SK-N-DZ (cell line): ENCODE measurements at regions not wholly inside any gene's neighbourhood (a gene's known extent, or its start where the extent isn't known, plus 50 kb on each side); places are given as distances from the start of the nearest gene placed in this dataset.

Experiments used
- DNase-seq: peaks from one replicate; pipeline ENCODE4 v3.0.0-alpha.2; 2015; ENCODE audit warnings: low spot score

DNA sequence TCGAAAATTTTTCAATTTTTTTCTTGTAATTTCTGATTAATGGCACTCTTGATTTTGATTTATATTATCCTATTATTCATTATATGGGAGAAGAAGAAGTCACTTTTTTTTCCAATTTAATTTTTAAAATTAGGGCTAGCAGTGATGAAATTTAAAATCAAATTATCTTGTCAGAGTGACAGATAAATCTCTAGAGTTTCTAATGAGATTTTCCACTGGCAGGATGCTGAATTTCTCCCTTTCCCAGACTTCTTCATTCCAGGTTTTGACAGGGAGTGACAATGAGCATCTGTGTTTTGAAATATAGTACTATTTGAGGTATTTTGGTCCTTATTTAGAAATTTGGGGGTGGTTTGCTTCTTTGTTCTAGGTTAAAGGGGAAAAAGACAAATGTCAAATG lies 2274.1 kb downstream of the MAT2B start:
- DNase-seq = peak; percentile 57

DNA sequence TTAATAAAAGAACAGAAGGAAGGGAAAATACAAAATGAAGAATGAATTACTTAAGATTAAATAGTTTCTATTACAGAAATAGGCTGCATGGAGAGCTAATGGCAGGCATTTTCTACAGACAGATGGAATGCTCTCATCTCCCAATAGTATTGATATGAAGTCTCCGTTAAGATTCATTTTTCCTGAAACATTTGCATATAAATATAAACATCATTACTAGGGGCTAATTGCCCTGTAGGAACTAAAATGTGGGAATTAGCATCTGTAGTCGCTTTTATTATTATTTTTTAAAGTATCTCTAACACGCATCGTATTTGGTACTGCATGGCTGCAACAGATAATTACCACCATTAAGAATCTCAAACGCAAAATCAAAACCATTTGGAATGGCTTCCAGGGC lies 2275.5 kb downstream of the MAT2B start:
- DNase-seq = no peak

DNA sequence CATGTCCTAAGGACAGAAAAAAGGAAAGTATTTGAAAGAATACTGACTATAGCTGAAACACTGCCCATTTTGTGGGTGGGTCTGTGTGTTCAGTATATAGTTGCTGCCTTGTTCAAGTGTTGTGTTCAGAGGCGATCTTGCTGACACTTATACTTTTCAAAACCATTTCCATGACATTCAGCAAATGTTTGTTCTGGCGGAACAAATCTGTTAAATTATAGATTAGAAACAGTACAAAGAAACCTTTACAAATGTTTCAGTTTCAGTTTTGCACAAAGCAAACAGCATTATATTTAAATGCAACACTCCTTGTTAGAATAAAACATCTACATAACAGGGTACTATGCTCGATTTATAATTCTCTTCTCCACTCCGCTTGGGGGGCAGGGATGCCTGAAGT lies 2276.3 kb downstream of the MAT2B start:
- no peak for DNase-seq

DNA sequence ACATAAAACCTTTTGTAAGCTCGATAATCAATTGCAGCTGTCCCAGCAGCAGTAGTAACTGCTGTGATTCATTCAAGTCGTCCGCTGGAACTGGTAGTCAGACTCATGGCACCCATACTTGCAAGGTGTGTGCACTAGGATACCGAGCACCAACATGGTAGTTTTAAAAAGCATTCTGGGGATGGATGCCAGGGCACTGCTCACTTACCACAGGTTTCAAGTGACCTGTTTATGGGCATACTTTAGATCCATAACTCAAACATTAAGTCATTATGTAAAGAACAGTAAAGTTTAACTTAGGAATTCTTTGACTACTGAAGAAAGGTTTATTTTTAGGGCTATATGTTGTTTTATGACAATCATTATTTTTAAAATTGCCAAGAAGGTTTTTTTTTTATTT lies 2277.6 kb downstream of the MAT2B start:
- no peak for DNase-seq

DNA sequence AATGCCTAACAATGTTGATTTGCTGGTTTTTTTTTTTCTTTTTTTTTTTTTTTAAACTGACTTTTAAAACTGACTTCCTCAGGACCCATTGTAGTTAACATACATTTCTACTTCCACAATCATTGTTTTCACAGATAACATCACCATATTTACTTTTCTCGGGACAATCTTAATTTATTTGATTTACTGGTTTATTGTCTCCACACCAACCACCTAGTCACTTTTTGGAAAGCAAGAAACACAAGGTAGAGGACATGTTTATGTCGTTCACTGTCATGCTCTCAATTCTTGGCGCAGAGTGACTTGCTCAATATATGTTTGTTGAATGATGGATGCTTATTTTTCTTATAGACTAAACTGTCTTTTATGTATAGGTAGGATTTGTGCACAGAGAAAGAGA lies 2280.7 kb downstream of the MAT2B start:
- DNase-seq = no peak

GRCh38 chr5:165795073-165795472 lies 2289.7 kb downstream of the MAT2B start:
- peak; percentile 29 for DNase-seq

- DNase-seq = no peak
Measured at GRCh38 chr5:165805756-165806155, 2300.3 kb downstream of the MAT2B start.

DNA sequence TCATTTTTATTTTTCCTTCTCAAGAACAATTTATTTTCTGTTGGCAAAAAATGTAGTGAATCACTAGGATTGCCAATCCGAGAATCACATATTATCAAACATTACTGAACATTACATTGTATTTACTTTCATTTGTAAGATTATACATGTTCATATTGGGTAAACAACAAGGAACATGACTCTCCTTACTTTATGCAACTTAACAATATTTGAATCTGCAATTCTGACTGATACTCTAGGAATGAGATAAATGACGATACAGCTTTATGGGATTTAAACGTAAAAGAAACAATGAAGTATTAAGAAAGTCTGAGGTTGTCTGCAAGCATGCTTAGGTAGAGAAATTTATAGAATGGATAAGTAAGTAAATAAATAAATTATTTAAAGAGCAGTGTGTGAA lies 2302.9 kb downstream of the MAT2B start:
- DNase-seq = no peak

DNA sequence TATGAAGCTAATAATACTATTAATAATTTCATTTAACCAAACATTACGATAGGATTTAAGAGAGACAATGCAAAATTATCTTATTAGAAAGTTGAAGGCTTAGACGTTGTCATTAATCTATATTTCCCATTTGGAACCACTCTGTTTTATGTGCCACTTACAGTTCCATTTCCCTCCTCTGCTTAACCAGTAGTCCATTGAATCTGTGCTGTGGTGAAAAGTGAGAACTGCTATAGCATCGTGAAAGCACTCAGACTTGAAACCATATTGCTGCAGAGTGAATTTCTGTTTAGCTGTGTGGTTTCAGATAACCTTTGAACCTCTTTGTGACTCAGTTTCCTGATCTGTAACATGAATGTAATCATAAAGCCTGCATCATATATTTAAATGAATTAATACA lies 2304.5 kb downstream of the MAT2B start:
- no peak for DNase-seq

DNA sequence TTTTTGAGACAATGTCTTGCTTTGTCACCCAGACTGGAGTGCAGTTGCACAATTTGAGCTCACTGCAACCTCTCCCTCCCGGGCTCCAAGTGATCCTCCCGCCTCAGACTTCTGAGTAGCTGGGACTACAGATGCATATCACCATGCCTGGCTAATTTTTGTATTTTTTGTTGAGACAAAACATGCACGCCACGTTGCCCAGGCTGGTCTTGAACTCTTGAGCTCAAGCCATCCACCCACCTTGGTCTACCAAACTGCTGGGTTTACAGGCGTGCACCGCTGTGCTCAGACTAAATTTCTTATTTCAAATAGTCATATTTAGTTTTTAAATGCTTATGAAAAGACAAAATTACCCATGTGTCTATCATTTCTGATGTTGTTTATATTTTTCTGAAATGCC lies 2324.1 kb downstream of the MAT2B start:
- DNase-seq = no peak

GRCh38 chr5:165834891-165835290 lies 2329.5 kb downstream of the MAT2B start:
- peak; percentile 44 for DNase-seq

GRCh38 chr5:165836046-165836445 lies 2330.6 kb downstream of the MAT2B start:
- DNase-seq = no peak

- DNase-seq = no peak
Measured at GRCh38 chr5:165837286-165837685, 2331.9 kb downstream of the MAT2B start.

DNA sequence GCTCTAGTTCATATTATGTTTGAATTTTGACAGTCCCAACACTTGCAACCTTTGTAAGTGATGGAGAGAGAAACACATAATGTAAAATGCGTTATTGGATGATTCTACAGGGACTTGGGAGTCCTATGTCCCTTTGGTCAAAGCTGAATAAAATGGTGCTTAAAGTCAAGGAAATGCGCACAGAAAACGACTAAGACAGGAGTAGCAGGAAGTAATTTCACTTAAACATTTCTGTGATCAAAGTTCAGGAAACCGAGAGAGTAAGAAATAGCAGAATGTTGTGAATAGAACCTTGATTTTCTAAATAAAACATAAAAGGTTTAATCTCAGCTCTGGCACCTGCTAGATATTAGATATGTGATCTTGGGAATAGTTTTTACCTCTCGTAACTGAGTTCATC lies 2339.2 kb downstream of the MAT2B start:
- DNase-seq = no peak

GRCh38 chr5:165858118-165858517 lies 2352.7 kb downstream of the MAT2B start:
- no peak for DNase-seq

- DNase-seq = no peak
Measured at GRCh38 chr5:165859251-165859650, 2353.8 kb downstream of the MAT2B start.

DNA sequence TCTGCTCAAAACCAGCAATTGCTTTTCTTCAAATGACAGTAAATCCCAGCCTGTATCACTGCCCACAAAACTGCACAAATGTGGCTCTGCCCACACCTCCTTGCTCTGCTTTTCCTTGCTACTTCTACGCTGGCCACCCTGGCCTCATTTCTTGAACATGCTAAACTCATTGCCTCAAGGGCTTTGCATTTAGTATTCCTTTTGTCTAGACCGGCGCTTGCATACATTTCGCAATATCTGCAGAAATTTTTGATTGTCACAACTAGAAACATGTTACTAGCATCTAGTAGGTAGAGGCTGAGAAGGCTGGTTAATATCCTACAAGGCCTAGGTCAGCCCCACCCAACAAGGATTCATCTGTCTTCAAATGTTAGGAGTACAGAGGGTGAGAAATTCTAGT lies 2357.8 kb downstream of the MAT2B start:
- no peak for DNase-seq

- no peak for DNase-seq
Measured at GRCh38 chr5:165871291-165871690, 2365.9 kb downstream of the MAT2B start.

DNA sequence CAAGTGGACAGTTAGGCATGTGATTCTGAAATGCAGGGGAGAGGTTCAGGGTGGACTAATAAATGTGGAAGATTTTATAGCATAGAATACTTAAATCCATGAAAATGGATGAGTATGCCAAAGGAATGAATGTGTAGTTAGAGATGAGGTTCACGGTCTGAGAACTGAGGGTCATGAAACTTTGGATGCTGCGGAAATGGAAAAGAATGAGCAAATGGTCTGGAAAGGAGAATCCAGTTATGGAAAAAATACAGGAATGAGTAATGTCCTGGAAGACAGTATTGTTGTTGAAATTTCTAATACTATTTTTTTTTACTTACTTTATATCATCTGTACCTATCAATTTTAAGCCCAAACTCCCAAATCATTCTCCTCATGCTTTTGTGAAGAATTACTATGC lies 2369.4 kb downstream of the MAT2B start:
- no peak for DNase-seq

- no peak for DNase-seq
Measured at GRCh38 chr5:165876538-165876937, 2371.1 kb downstream of the MAT2B start.

GRCh38 chr5:165877475-165877874 lies 2372.1 kb downstream of the MAT2B start:
- no peak for DNase-seq

DNA sequence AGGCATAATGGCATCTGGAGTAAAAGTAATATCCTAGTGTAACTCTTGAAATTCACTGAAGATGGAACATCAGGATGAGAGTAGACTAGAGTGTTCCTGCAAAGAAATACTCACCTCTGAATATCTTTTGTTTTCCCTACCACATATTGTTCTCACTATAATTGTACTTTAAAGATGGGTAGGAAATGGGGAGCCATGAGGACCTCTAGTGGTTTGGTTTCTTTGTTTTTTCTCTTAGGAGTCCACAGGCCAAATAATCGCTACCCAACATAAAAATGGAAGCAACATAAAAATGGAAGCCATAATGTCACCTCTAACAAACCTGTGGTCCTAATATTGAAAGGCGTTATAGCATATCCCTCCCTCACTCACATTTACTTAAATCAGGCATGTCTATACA lies 2375.8 kb downstream of the MAT2B start:
- peak; percentile 31 for DNase-seq

GRCh38 chr5:165882099-165882498 lies 2376.7 kb downstream of the MAT2B start:
- DNase-seq = no peak

DNA sequence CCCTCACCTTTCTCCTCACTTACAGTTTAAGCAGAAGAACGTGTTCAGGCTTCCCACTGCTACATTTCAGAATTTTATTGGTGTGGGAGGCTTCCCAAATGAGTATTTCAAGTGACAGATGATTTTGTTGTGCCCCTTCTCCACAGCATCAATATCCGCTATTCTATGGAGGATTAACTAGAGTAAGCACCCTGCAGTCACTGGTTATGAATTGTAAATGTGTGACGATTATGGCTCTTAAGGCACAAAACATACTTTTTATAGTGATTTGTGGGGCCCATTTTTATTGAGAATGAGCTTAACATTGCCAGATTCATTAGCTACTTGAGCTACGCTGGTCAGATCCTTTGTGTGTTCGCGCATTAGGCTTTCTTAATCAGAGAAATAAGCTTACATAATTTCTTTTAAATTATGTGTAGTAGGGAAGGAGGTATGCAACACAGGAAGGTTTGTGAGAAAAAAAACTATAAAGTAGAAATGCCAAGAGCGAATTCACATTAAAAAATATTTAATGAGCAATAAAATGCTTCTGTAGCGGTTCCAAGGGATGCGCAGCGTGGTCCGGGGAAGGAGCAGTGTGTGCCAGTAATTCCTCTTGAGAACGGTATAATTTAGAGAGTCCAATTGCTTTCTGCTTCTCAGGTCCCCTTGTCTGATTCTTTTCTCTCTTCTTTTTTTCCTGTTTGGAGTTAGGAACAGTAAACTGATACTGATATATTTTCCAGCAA lies 2380.4 kb downstream of the MAT2B start:
- no peak for DNase-seq
